GM18505 (cell line): ENCODE measurements at regions not wholly inside any gene's neighbourhood (a gene's known extent, or its start where the extent isn't known, plus 50 kb on each side); places are given as distances from the start of the nearest gene placed in this dataset.
"Not testable (repeated sequence)": the region's sequence is repeated elsewhere in the genome, so short reads cannot be mapped to it uniquely, and the experiment has no call there.

Experiments used
- ATAC-seq: cut with Tn5 transposase; IDR thresholded peaks from one replicate; pipeline ENCODE4 v1.9.1; 2021; ENCODE audit not compliant: unreplicated experiment
- POLR2A ChIP-seq: IDR thresholded peaks from 4 replicates; pipeline ENCODE4 v1.6.1; 2011; ENCODE audit warnings: borderline replicate concordance; ENCODE audit not compliant: insufficient read depth, insufficient read length; ENCODE audit errors: extremely low read depth

GRCh38 chr5:45893309-45893708 is 197.1 kb upstream of the HCN1 start:
- no peak for ATAC-seq
- no peak for TF ChIP-seq POLR2A

GRCh38 chr5:45890441-45891080 is 194.4 kb upstream of the HCN1 start:
- ATAC-seq: not testable (repeated sequence)

GRCh38 chr5:45862763-45863162 is 166.6 kb upstream of the HCN1 start:
- ATAC-seq: no peak
- no peak for TF ChIP-seq POLR2A

GRCh38 chr5:45847877-45848276 is 151.7 kb upstream of the HCN1 start:
- no peak for TF ChIP-seq POLR2A
- no peak for ATAC-seq

- TF ChIP-seq POLR2A: no peak
- no peak for ATAC-seq
Measured at GRCh38 chr5:45826055-45826454, 129.9 kb upstream of the HCN1 start.

GRCh38 chr5:45800331-45800730 is 104.2 kb upstream of the HCN1 start:
- no peak for TF ChIP-seq POLR2A
- no peak for ATAC-seq

- no peak for ATAC-seq
- TF ChIP-seq POLR2A: no peak
Measured at GRCh38 chr5:45799388-45799787, 103.2 kb upstream of the HCN1 start.

- TF ChIP-seq POLR2A: no peak
- ATAC-seq: no peak
Measured at GRCh38 chr5:45796959-45797553, 100.9 kb upstream of the HCN1 start.

GRCh38 chr5:45795458-45795857 is 99.3 kb upstream of the HCN1 start:
- ATAC-seq: no peak
- TF ChIP-seq POLR2A: no peak

- peak; percentile 77 for ATAC-seq
- TF ChIP-seq POLR2A: no peak
Measured at GRCh38 chr5:45793638-45794532, 97.7 kb upstream of the HCN1 start.

- no peak for ATAC-seq
Measured at GRCh38 chr5:45779874-45780671, 83.9 kb upstream of the HCN1 start.

GRCh38 chr5:45774528-45774927 is 78.3 kb upstream of the HCN1 start:
- TF ChIP-seq POLR2A: no peak
- no peak for ATAC-seq

More at GRCh38 chr5:45779874-45780671, 83.9 kb upstream of the HCN1 start:
- TF ChIP-seq POLR2A: no peak

- no peak for ATAC-seq
- TF ChIP-seq POLR2A: no peak
Measured at GRCh38 chr5:45772402-45772801, 76.2 kb upstream of the HCN1 start.
